Natural killer cell (primary cell): ENCODE measurements at regions not wholly inside any gene's neighbourhood (a gene's known extent, or its start where the extent isn't known, plus 50 kb on each side); places are given as distances from the start of the nearest gene placed in this dataset.

Experiments used
- ATAC-seq, 3 donors: fragments of 150-1000 bp in 2 of 3; fragments of 200-7000 bp in 1 of 3; cut with Tn5 transposase; 1 replicate in 1 of 3; 2 replicates in 2 of 3; pipeline ENCODE4 v1.10.0; 2021; ENCODE audit warnings: mild to moderate bottlenecking in 2 of 3, moderate library complexity in 2 of 3
- DNase-seq, 2 donors: peaks; one replicate each; pipeline versions ENCODE4 v3.0.0 to v3.0.0-alpha.2; 2013 to 2021; ENCODE audit warnings: mixed read lengths in 1 of 2
- H3K27ac ChIP-seq: one replicate; pipeline ENCODE4 v1.5.1; 2013; ENCODE audit warnings: mild to moderate bottlenecking, low read length
- H3K27me3 ChIP-seq: one replicate; pipeline ENCODE4 v1.6.1; 2013; ENCODE audit warnings: low read length; ENCODE audit not compliant: control insufficient read depth, insufficient read depth
- H3K36me3 ChIP-seq: one replicate; pipeline ENCODE4 v1.6.1; 2013; ENCODE audit warnings: low read length; ENCODE audit not compliant: control insufficient read depth, insufficient read depth
- H3K4me1 ChIP-seq: one replicate; pipeline ENCODE4 v1.6.1; 2013; ENCODE audit warnings: low read length; ENCODE audit not compliant: control insufficient read depth, insufficient read depth
- H3K4me3 ChIP-seq: one replicate; pipeline ENCODE4 v1.5.1; 2013; ENCODE audit warnings: low read length
- H3K9me3 ChIP-seq: one replicate; pipeline ENCODE4 v1.6.1; 2013; ENCODE audit warnings: low read length; ENCODE audit not compliant: control insufficient read depth, insufficient read depth
- H3K27ac Mint-ChIP-seq, 2 donors: one replicate each; pipeline ENCODE4 v1.8.0; 2022; ENCODE audit warnings: mild to moderate bottlenecking in 2 of 2, mixed read lengths in 2 of 2, moderate library complexity in 1 of 2
- H3K27me3 Mint-ChIP-seq, 2 donors: one replicate each; pipeline ENCODE4 v1.8.0; 2022; ENCODE audit warnings: low read depth in 2 of 2, mixed read lengths in 2 of 2
- H3K36me3 Mint-ChIP-seq: one replicate; pipeline ENCODE4 v1.8.0; 2022; ENCODE audit warnings: mixed read lengths
- H3K4me1 Mint-ChIP-seq, 2 donors: one replicate each; pipeline ENCODE4 v1.8.0; 2022; ENCODE audit warnings: mixed read lengths in 2 of 2
- H3K4me3 Mint-ChIP-seq: one replicate; pipeline ENCODE4 v1.8.0; 2022; ENCODE audit warnings: mild to moderate bottlenecking, moderate library complexity, mixed read lengths
- H3K9me3 Mint-ChIP-seq, 2 donors: one replicate each; pipeline ENCODE4 v1.8.0; 2022; ENCODE audit warnings: mixed read lengths in 2 of 2
- CTCF ChIP-seq: fragments of 200-600 bp; IDR thresholded peaks from one replicate; pipeline ENCODE4 v1.8.0; 2022; ENCODE audit warnings: antibody characterized with exemption
- WGBS: methylation state at CpG from one replicate; pipeline ENCODE4 v1.1.7; 2013; ENCODE audit warnings: missing lambda C conversion rate; ENCODE audit not compliant: insufficient coverage; 5-methylcytosine and 5-hydroxymethylcytosine counted together
- intact Hi-C: fragments of 100-400 bp; cut with micrococcal nuclease; formaldehyde crosslinking; loops from one replicate; pipeline ENCODE4 v1.14.2; 2022

DNA sequence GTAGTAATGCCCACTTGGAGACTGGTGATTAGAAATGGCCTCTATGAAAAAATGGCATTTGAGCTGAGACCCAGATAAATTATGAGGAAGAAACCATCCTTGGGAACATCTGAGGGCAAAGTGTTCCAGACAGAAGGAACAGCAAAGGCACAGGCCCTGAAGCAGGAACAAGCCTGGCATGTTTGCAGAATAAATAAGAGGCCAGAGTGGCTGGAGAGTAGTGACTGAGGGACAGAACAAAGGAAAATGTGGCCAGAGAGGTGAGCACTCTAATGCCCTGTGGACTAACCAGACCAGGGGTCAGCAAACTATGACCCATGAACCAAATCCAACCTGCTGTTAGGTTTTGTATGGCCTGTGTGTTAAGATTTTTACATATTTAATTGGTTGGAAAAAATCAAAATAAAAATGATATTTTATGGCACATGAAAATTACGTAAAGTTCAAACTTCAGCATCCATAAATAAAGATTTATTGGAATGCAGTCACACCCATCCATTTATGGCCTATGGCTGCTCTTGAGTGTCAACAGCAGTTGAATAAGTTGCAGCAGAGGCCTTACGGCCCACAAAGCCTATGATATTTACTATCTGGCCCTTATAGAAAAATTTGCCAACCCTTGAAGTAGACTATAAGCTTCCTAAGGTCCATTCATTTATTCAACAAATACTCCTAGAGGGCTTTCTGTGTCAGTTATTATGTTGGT is 210.0 kb upstream of the TOX3 start:
- H3K27me3 Mint-ChIP-seq = no peaks in the 10 kb centered on the region
- H3K27ac ChIP-seq = no peak overlapping the region
- no peaks in the 10 kb centered on the region for H3K9me3 Mint-ChIP-seq
- H3K9me3 ChIP-seq = no peaks in the 10 kb centered on the region
- WGBS = 96% methylated on average over 2 of the region's 2 CpGs
- H3K27me3 ChIP-seq = no peaks in the 10 kb centered on the region
- ATAC-seq (no peak), DNase-seq (no peak)
- H3K4me3 Mint-ChIP-seq = no peak overlapping the region
- no peaks in the 10 kb centered on the region for H3K36me3 Mint-ChIP-seq
- TF ChIP-seq CTCF = no peak
- intact Hi-C loops = no loop called here
- no peak overlapping the region for H3K27ac Mint-ChIP-seq
- H3K4me3 ChIP-seq = no peak overlapping the region
- H3K4me1 Mint-ChIP-seq = no peaks in the 10 kb centered on the region
- H3K4me1 ChIP-seq = no peaks in the 10 kb centered on the region
- no peaks in the 10 kb centered on the region for H3K36me3 ChIP-seq

GRCh38 chr16:52755396-52755795 is 208.5 kb upstream of the TOX3 start:
- H3K27me3 Mint-ChIP-seq = no peaks in the 10 kb centered on the region
- Histone ChIP-seq H3K27ac (no peak overlapping the region), H3K4me3 (no peak overlapping the region), H3K4me1 (no peaks in the 10 kb centered on the region), H3K9me3 (no peaks in the 10 kb centered on the region), H3K36me3 (no peaks in the 10 kb centered on the region), H3K27me3 (no peaks in the 10 kb centered on the region)
- intact Hi-C loops = no loop called here
- ATAC-seq (no peak), DNase-seq (no peak)
- no peaks in the 10 kb centered on the region for H3K9me3 Mint-ChIP-seq
- H3K4me3 Mint-ChIP-seq = no peak overlapping the region
- no peaks in the 10 kb centered on the region for H3K36me3 Mint-ChIP-seq
- no peak for TF ChIP-seq CTCF
- 44% methylated on average over 1 of the region's 1 CpG for WGBS
- H3K4me1 Mint-ChIP-seq = no peaks in the 10 kb centered on the region
- H3K27ac Mint-ChIP-seq = no peak overlapping the region

- no peak overlapping the region for H3K27ac Mint-ChIP-seq
These were observed 204.1 kb upstream of the TOX3 start for GRCh38 chr16:52751035-52751434.

More at GRCh38 chr16:52751035-52751434, 204.1 kb upstream of the TOX3 start:
- intact Hi-C loops = no loop called here
- H3K36me3 Mint-ChIP-seq = no peaks in the 10 kb centered on the region
- peaks cover 0 to 6% of the 10 kb centered on the region in 2 donors for H3K9me3 Mint-ChIP-seq
- TF ChIP-seq CTCF = no peak
- Histone ChIP-seq H3K36me3 (no peaks in the 10 kb centered on the region), H3K27ac (no peak overlapping the region), H3K4me1 (no peaks in the 10 kb centered on the region), H3K4me3 (no peak overlapping the region), H3K27me3 (no peaks in the 10 kb centered on the region), H3K9me3 (no peaks in the 10 kb centered on the region)
- no peak overlapping the region for H3K4me3 Mint-ChIP-seq
- no peak for DNase-seq
- no peaks in the 10 kb centered on the region for H3K4me1 Mint-ChIP-seq
- ATAC-seq = no peak
- H3K27me3 Mint-ChIP-seq = peaks cover 0 to 4% of the 10 kb centered on the region in 2 donors
